GM18520 (cell line): ENCODE measurements at regions not wholly inside any gene's neighbourhood (a gene's known extent, or its start where the extent isn't known, plus 50 kb on each side); places are given as distances from the start of the nearest gene placed in this dataset.

Experiments used
- ATAC-seq: cut with Tn5 transposase; IDR thresholded peaks from one replicate; pipeline ENCODE4 v1.9.1; 2021; ENCODE audit not compliant: unreplicated experiment

GRCh38 chr3:67828486-67829010 is 174.1 kb upstream of the SUCLG2 start:
- ATAC-seq: no peak

- no peak for ATAC-seq
Observed at GRCh38 chr3:67821135-67821534, 166.7 kb upstream of the SUCLG2 start.

- no peak for ATAC-seq
Observed at GRCh38 chr3:67819447-67819846, 165.0 kb upstream of the SUCLG2 start.

GRCh38 chr3:67809370-67809935 is 155.0 kb upstream of the SUCLG2 start:
- ATAC-seq: no peak

GRCh38 chr3:67808906-67809305 is 154.5 kb upstream of the SUCLG2 start:
- ATAC-seq: no peak

- ATAC-seq: no peak
Observed at GRCh38 chr3:67804578-67804977, 150.2 kb upstream of the SUCLG2 start.

- ATAC-seq: no peak
Observed at GRCh38 chr3:67804089-67804488, 149.7 kb upstream of the SUCLG2 start.

GRCh38 chr3:67798412-67798811 is 144.0 kb upstream of the SUCLG2 start:
- ATAC-seq: no peak

- no peak for ATAC-seq
Observed at GRCh38 chr3:67791620-67792019, 137.2 kb upstream of the SUCLG2 start.

GRCh38 chr3:67790043-67790442 is 135.6 kb upstream of the SUCLG2 start:
- peak; percentile 68 for ATAC-seq

GRCh38 chr3:67788396-67788795 is 134.0 kb upstream of the SUCLG2 start:
- ATAC-seq: no peak

GRCh38 chr3:67783281-67784250 is 129.2 kb upstream of the SUCLG2 start:
- no peak for ATAC-seq

GRCh38 chr3:67781871-67782270 is 127.5 kb upstream of the SUCLG2 start:
- no peak for ATAC-seq

- ATAC-seq: no peak
Observed at GRCh38 chr3:67781218-67781617, 126.8 kb upstream of the SUCLG2 start.

GRCh38 chr3:67774676-67775075 is 120.3 kb upstream of the SUCLG2 start:
- no peak for ATAC-seq

- ATAC-seq: no peak
Observed at GRCh38 chr3:67765575-67765974, 111.2 kb upstream of the SUCLG2 start.

GRCh38 chr3:67745296-67745695 is 90.9 kb upstream of the SUCLG2 start:
- ATAC-seq: no peak

GRCh38 chr3:67744699-67745098 is 90.3 kb upstream of the SUCLG2 start:
- ATAC-seq: no peak

- ATAC-seq: no peak
Observed at GRCh38 chr3:67739851-67740250, 85.4 kb upstream of the SUCLG2 start.

- ATAC-seq: no peak
Observed at GRCh38 chr3:67737906-67738865, 83.8 kb upstream of the SUCLG2 start.

- no peak for ATAC-seq
Observed at GRCh38 chr3:67737140-67737539, 82.7 kb upstream of the SUCLG2 start.
